HG02943 (cell line): ENCODE measurements at regions not wholly inside any gene's neighbourhood (a gene's known extent, or its start where the extent isn't known, plus 50 kb on each side); places are given as distances from the start of the nearest gene placed in this dataset.

Experiments
- ATAC-seq: cut with Tn5 transposase; IDR thresholded peaks from one replicate; pipeline ENCODE4 v1.9.1; 2021; ENCODE audit warnings: mild to moderate bottlenecking, low read depth, moderate library complexity; ENCODE audit not compliant: unreplicated experiment

DNA sequence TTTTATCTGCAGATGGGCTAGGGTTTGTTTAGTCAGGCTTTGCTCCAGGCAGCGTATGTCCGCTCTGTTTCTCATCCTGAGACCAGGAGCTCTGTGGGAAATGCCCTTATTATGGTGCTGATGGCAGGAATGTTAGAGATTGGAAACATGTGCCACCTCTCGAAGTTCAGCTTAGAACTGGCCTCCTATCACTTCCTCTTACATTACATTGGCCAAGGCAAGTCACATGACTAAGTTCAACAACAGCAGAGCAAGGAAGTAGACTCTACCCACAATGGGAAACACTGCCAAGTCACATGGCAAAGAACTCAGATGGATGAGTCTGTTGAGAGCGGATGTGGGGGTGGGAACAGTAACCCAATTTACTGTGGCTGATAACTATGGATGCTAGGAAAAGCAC, 161.9 kb upstream of the WSCD2 start:
- ATAC-seq = no peak

DNA sequence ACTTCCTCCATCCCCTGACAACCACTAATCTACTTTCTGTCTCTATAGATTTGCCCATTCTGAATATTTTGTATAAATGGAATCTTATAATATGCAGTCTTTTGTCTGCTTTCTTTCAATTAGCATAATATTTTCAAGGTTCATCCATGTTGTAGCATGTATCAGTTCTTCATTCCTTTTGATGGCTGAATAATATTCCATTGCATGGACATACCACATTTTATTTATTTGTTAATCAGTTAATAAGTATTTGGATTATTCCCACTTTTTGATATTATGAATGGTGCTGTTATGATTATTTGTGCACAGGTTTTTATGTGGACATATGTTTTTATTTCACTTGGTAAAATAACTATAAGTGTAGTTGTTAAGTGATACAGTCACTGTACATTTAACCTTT, 155.1 kb upstream of the WSCD2 start:
- ATAC-seq = no peak

DNA sequence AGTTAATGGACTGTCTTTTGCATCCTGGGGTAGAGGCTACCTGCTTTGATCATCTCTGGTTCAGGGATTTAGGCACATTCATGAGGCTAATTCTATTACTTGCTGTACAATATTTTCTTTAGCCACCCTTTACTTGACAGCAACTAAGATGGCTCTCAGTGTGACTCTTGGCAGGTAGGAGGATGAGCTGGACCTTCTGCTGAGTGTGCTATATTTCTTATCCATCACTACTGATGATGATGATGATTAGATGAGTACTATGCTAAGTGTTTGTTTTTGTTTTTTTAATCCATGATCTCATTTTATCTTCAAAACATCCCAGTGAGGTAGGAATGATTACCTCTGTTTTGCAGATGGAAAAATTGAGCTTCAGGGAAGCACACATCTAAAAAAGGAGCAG, 152.8 kb upstream of the WSCD2 start:
- no peak for ATAC-seq

DNA sequence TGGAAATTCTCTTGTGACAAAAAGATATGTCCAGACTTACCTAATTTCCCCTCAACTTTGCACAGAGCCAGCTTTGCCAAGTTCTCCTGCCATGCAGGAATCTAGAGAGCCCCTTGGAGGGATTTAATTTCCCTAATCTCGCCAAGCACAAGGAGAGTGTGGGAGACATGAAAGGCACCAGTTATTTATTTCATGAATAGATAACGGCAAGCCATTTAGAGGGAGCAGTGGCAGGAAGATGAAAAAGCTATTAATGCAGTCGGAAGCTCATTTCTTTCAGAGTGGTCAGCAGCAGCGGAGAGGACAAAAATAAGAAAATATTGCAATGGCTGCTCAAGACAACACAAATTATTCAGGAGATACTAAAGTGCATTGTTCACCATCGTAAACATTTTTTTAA, 150.9 kb upstream of the WSCD2 start:
- no peak for ATAC-seq

DNA sequence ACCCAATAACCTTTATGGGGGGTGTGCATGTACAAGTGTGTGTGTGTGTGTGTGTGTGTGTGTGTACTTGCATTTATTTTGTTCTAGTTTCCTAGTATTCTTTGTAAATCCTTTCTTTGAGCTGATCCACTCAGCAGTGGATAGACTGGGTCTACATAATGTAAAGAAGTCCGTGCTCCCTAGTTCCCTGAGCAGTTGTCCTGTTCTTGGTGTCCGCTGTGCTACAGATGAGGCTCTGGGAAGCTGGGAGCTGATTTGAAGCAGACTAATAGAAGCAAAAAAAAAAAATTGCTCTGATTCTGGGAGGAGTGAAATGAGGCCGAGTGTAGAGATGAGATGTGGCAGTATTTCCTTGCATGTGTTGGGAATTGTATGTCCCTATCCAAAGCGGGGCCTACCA, 150.4 kb upstream of the WSCD2 start:
- ATAC-seq = no peak

DNA sequence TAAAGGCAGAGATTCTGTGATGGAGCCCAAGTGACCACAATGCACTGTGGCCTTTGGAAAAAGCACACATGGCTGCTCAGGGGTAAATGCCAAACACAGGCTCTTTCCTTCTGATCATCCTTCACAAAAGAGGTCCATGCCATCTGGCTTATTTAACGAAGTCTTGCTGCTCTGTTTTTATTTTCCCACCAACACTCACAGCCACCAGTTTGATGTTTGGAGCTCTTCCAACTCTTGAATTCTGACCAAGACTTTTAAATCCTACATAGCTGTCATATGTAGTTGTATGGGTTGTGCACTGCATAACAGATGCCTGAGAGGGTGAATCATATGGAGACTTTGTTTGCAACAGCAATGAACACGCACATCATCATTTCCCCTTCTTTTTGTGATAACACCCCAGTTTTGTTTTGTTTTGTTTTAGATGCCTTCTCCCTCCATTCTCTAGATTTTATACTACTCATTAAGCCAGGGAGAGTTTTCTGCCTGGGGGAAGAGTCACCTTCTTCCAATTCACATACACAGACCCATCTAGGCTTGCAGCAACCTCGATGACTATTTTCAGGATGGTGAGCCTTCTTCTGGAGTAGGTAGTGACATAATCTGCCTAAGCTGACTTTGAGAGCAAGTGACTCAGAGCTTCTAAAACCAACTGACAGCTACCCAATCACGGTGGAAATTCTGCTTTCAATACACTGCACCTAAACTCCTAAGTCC, 145.2 kb upstream of the WSCD2 start:
- ATAC-seq = no peak

DNA sequence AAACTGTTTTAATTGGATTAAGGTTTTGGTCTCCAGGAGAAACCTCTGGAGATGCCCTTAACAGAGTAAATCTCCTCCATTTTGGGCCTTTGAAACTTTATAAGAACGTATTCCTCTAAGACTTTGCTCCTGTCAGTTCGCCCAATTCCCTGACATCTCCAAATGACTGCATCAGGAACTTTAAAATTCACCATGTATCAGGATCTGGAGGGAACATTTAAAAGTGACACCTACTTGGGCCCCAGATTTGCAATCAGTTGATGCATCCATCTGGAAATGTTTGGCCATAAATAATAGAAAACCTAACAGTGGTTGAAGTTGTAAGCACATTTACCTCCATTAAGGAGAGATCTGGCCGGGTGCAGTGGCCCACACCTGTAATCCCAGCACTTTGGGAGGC, 144.1 kb upstream of the WSCD2 start:
- no peak for ATAC-seq

DNA sequence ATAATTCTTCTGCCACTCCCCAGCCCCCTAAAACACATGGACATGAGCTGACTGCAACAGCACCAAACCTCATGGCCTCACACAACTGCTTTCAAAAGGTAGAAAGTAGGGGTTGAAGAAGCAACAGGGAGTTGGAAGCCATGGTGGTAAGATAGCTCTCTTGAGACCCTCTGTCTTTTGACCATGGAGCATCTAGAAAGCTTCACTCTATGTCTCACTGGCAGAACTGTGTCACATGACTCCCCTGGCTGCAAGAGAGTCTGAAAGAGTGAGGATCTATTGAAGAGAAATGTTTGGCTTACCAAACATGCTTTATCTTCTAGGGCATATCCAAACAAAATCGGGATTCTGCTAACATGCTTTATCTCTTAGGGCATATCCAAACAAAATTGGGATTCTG, 142.9 kb upstream of the WSCD2 start:
- ATAC-seq = no peak

DNA sequence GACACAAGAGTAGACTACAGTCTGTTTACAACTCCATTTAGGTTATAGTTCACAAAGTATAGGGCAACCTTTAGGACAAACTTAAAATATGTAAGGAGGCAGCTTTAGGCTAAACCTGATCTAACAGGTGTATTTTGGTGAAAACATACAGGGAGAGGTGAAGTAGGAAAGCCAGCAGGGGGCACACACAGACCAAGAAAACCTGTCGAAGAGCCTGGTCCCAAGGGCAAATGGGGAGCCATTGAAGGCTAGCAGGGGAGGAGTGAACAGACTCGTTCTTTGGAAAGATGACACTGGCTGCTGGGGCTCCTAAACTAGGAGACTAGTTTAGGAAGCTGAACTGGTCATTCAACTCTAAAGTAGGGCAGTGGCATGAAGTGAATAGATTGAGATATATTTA, 138.8 kb upstream of the WSCD2 start:
- no peak for ATAC-seq

DNA sequence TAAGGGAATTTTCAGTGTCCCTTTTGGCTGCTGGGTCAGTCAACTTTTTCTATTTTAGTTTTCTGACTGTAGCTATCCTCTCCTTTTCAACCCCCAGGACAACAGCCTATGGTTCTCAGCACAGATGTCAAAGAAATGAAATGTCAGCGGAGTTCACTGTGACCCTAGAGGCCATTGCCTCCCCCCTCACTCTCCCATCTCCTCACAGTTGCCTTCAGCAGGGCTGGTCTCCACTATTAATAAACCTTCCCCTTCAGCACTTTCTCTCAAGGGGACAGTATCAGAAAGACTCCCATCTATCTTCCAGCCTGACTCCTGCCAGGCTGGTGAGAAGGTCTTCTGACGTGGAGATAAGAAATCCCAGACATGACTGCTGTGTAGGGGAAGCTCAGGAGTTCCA, 137.1 kb upstream of the WSCD2 start:
- ATAC-seq = no peak

DNA sequence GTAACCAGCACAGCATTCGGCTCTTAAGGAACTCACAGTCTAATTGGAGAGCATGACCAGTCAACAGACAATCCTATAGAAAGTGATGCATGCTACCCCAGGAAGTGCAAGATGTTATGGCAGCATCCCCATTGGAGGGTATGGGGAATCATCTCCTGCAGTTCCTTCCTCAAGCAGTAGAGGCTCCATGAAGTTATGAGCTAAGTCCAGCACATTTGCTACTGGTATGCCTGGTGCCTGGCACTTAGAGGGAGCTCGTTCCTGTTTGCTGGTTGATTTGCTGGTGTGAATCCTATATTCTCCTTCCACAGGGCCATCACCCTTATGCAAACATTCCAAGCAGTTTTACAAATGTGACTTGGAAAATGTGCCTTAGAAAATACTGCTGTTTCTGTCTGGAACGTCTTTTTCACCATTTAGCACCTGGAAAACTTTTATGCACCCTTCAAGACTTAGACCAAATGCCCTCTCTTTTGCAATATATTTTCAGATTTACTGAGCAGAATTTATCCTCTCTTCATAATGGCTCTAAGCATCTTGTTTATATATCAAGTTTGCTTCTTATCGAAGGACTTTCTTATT, 136.1 kb upstream of the WSCD2 start:
- no peak for ATAC-seq

DNA sequence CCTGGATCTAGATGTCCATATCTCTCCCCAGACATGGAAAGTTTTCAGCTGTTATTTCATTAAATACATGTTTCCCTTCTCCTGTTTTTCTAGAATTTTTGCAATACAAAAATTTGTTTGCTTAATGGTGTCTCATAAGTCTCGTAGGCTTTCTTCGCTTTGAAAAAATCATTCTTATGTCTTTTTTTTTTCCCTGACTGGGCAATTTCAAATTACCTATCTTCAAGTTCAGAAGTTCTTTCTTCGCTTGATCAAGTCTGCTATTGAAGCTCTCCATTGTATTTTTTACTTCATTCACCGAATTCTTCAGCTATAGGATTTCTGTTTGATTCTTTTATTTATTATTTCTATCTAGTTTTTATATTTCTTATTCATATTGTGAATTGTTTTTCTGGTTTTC, 130.2 kb upstream of the WSCD2 start:
- no peak for ATAC-seq

DNA sequence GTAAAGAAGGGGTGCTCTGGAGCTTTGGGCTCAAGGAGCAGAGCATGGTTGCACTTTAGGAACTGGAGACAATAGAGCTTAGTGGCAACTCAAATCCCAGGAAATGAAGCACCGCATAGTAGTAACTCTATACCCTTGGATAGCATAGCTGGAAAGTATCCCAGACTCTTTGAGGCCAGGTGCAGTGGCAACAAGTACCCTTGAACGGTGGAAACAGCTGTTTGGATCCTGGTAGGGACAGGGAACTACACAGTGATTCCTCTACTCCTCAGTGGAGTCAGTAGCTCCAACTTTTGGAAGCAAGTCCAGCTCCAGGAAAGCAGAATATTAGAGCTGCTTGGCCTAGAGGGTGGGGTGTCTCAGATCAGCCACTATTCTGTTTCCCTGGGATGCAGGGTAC, 129.0 kb upstream of the WSCD2 start:
- no peak for ATAC-seq

DNA sequence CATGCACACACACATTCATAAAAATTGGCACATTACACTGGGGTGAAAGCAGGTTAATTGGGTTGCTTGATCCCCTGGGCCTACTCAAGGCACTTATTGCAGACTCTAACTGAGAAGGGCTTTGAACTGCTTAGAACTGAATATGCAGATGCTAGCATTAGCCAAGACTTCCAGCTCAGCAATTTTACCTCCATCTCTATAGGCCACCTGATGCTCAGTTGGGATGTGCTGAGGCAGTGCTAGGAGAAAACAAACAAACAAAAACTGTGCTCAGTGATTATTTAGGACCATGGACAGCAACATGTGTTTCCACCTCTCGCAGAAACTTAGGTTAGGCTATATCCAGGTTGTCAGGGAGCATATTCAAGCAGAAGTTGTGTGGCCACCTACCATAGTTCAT, 124.8 kb upstream of the WSCD2 start:
- ATAC-seq = no peak

DNA sequence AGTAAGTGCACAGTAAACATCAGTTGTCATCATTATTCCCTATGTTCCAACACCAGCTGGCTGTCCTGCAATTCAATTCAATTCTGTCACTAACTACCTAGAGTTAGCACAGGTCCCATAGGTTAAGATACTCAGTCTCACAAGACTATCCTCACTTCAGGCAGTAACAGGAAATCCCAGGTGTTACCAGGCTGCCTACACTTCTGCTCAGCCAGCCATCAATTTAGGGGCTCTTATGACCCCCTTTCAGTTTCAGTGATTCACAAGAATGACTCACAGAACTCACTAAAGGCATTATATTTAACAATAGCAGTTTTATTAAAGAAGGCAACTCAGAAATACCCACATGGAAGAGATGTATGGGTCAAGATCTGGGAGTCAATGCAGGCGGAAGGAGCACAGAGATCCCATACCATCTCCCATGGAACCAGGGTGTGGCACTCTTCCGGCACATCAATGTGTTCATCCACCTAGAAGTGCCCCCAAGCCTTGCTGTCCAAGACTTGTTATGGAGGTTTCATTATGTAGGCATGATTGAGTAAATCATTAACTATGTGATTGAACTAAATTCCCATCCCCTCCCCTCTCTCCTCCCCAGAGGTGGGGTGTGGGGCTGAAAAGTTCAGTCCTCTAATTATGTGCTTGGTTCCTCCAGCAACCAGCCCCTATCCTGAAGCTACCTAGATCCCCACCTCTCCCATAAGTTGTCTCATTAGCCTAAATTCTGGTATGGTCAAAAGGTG, 120.8 kb upstream of the WSCD2 start:
- no peak for ATAC-seq

DNA sequence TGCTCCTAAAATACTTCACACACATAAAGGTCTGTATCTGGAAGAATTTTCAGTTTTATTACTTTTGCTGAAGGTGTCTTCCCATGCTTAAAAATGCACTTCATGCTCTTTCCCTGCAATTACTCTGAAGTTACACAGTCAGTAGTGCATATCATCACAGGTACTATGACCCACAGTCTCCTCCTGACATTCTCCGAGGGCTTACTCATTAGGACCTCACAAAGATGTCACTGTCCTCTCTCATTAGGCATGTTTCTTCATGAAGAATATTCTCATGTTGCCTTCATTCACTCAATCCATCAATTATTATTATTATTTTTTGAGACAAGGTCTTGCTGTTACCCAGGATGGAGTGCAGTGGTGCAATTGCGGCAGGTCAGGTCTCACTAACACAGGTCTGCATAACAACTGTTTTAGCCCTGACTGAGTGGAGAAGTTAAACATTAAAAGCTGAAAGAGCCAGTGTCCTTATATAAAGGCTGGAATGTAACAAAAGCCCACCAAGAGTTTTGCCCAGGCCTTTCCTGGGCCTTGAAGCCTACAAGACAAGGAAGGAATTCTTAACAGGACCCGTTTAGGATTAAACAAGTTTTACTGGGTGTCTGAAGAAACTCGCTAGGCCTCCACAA, 119.5 kb upstream of the WSCD2 start:
- ATAC-seq = no peak

DNA sequence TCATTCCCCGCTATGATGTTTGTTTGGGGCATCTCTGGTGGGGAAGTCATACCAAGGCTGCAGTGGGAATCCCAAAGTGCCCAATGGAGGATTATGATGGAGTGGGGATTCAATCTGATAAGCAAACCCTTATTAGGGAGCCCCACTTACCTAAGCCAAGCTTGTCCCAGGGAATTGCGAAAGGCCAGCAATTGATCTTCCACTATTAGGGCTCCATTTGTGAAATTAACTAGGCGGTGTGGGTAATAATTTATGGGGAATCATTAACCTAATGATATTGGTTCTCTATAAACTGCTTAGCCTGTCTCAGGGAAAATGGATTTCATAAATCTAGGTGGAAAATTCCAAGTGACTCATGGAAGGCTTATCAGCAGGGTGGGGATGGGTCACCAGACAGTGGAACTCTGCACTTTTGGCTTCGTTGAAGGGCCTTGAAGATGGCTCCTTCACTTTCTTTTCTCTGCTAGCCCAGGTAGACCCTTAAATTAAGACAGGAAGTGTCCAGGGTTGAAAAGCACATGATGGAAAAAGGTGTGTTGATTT, 113.0 kb upstream of the WSCD2 start:
- no peak for ATAC-seq

DNA sequence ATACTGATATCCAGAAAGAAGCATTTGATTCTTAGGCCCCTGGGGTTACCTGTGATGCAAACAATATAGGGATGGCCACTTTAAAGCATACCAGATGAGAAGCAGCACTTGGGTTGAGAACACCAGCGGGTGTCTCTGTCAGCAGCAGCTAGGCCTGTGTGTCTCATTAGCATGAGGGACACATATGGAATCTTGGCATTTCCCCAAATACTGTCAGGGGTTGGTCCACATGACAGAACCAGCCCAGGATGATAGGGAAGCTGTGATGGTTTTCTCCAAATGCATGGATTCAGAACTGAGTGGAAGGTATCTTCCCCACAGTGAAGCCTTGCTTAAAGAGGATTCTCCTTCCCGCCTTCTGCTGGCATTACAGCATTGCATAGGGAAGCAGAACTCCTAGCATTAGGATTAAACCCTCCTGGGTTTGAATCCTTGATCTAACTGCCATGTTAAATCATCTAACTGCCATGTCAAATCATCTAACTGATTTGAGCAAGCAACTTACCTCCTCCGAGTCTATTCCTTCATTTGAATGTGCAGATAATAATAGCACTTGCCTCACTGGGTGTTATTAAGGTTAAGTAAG, 111.5 kb upstream of the WSCD2 start:
- ATAC-seq = no peak

DNA sequence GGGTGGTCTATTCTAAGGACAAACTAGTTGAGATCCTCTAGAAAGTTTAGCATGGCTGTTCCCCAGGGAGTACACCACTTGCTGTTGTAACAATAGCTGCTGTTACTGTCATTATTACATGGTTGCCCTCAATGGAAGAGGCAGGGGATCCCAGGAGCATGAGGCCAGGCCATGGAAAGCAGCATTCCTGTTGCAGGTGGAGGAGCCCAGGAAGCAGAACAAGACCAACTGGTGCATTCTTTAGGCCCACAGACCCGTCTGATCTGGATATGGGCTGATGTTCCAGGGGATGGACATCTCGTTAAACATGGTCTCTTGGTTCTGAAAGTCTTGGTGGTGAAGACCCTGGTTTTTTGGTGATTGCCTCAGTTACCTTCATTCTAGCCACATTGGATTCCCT, 109.2 kb upstream of the WSCD2 start:
- no peak for ATAC-seq

DNA sequence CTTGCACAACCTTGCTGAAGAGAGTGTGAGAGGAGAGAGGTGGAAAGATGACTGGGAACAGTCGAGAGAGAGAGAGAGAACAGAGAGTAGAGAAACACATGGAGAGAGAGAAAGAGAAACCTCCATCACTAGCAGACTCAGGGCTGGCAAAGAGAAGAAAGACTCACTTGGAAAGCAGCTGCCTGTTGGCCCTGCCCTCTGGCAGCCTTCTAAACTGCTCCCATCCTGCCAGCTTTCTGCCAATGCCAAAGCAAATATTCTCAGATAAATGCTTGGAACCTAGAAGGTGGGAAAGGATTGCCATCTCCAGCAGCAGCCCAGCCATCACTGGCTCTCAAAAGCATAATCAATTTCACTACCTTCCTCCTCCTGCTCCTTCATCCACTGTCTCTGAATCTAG, 107.9 kb upstream of the WSCD2 start:
- no peak for ATAC-seq

DNA sequence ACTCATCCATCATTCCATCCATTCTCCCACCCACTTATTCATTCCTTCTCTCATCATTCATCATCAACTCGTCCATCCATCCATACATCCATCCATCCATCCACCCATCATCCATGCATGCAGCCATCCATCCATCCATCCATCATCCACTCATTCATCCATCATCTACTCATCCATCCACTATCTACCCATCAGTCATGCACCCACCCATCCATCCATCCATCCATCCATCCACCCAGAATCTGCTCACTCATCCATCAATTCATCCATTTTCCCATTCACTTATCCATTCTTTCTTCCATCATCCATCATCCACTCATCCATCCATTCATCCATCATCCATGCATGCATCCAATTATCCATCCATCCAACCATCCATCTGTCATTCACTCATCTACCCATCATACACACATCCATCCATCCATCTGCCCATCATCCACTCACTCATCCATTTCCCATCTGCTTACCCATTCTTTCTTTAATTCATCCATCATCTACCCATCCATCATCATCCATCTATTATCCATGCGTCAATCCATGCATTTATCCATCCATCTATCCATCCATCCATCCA, 107.1 kb upstream of the WSCD2 start:
- ATAC-seq = no peak
